ENCODE measurements at regions not wholly inside any gene's neighbourhood (a gene's known extent, or its start where the extent isn't known, plus 50 kb on each side); places are given as distances from the start of the nearest gene placed in this dataset.

GRCh38 chr10:61356354-61356753 lies 96.8 kb downstream of the TMEM26 start:
- TF ChIP-seq CTCF (IDR thresholded peaks at IDR 0.05; ENCODE audit: insufficient read depth, low read length, poor library complexity, severe bottlenecking): no peak
- Histone ChIP-seq H3K36me3 (ENCODE audit: control insufficient read depth, insufficient read depth, low read length) (no peaks in the 10 kb centered on the region), H3K4me3 (replicated peaks; ENCODE audit: low read depth, low read length) (no peak overlapping the region), H3K27me3 (replicated peaks; ENCODE audit: control insufficient read depth, insufficient read depth, low read length) (no peaks in the 10 kb centered on the region)
- no peak for DNase-seq (ENCODE audit: extremely low read depth, insufficient read length)

- Histone ChIP-seq H3K27me3 (replicated peaks; ENCODE audit: control insufficient read depth, insufficient read depth, low read length) (no peaks in the 10 kb centered on the region), H3K36me3 (ENCODE audit: control insufficient read depth, insufficient read depth, low read length) (no peaks in the 10 kb centered on the region), H3K4me3 (replicated peaks; ENCODE audit: low read depth, low read length) (no peak overlapping the region)
- no peak for TF ChIP-seq CTCF (IDR thresholded peaks at IDR 0.05; ENCODE audit: insufficient read depth, low read length, poor library complexity, severe bottlenecking)
- no peak for DNase-seq (ENCODE audit: extremely low read depth, insufficient read length)
These were observed 98.0 kb downstream of the TMEM26 start for GRCh38 chr10:61355211-61355610.

GRCh38 chr10:61354401-61354975 lies 98.7 kb downstream of the TMEM26 start:
- H3K27me3 ChIP-seq (replicated peaks; ENCODE audit: control insufficient read depth, insufficient read depth, low read length): no peaks in the 10 kb centered on the region
- DNase-seq (ENCODE audit: extremely low read depth, insufficient read length): no peak
- TF ChIP-seq CTCF (IDR thresholded peaks at IDR 0.05; ENCODE audit: insufficient read depth, low read length, poor library complexity, severe bottlenecking): no peak

GRCh38 chr10:61350794-61351193 lies 102.4 kb downstream of the TMEM26 start:
- no peaks in the 10 kb centered on the region for H3K27me3 ChIP-seq (replicated peaks; ENCODE audit: control insufficient read depth, insufficient read depth, low read length)
- DNase-seq (ENCODE audit: extremely low read depth, insufficient read length): no peak
- no peak for TF ChIP-seq CTCF (IDR thresholded peaks at IDR 0.05; ENCODE audit: insufficient read depth, low read length, poor library complexity, severe bottlenecking)
- H3K4me3 ChIP-seq (replicated peaks; ENCODE audit: low read depth, low read length): no peak overlapping the region
- no peaks in the 10 kb centered on the region for H3K36me3 ChIP-seq (ENCODE audit: control insufficient read depth, insufficient read depth, low read length)

More at GRCh38 chr10:61354401-61354975, 98.7 kb downstream of the TMEM26 start:
- Histone ChIP-seq H3K4me3 (replicated peaks; ENCODE audit: low read depth, low read length) (no peak overlapping the region), H3K36me3 (ENCODE audit: control insufficient read depth, insufficient read depth, low read length) (no peaks in the 10 kb centered on the region)

- H3K4me3 ChIP-seq (replicated peaks; ENCODE audit: low read depth, low read length): no peak overlapping the region
- no peaks in the 10 kb centered on the region for H3K27me3 ChIP-seq (replicated peaks; ENCODE audit: control insufficient read depth, insufficient read depth, low read length)
- TF ChIP-seq CTCF (IDR thresholded peaks at IDR 0.05; ENCODE audit: insufficient read depth, low read length, poor library complexity, severe bottlenecking): no peak
- DNase-seq (ENCODE audit: extremely low read depth, insufficient read length): no peak
- no peaks in the 10 kb centered on the region for H3K36me3 ChIP-seq (ENCODE audit: control insufficient read depth, insufficient read depth, low read length)
These were observed 103.1 kb downstream of the TMEM26 start for GRCh38 chr10:61350068-61350467.
